Endothelial cell of umbilical vein (primary cell): ENCODE measurements at regions not wholly inside any gene's neighbourhood (a gene's known extent, or its start where the extent isn't known, plus 50 kb on each side); places are given as distances from the start of the nearest gene placed in this dataset.

Experiments used
- BruUV-seq: library from RNA; stranded (reverse); fragments of 400-500 nt; replicated peaks from 2 replicates; lab custom pipeline; 2021; lab: Mats Ljungman, UMichigan
- CTCF ChIA-PET: fragments of 300-600, 350-600 bp; sonication (Branson Sonifier 250); formaldehyde crosslinking; loops from one replicate; lab custom pipeline; 2021; ENCODE audit warnings: antibody characterized with exemption, inconsistent platforms; lab: Charles Lee
- POLR2A ChIA-PET: fragments of 300-600, 350-600 bp; sonication (Branson Sonifier 250); formaldehyde crosslinking; loops from one replicate; lab custom pipeline; 2021; ENCODE audit warnings: antibody characterized with exemption, inconsistent platforms; lab: Charles Lee
- DNase-seq: peaks from one replicate; pipeline ENCODE4 v3.0.0-alpha.2; 2011; ENCODE audit warnings: low read depth, low spot score
- FAIRE-seq: peaks from 2 replicates; lab custom pipeline; 2011; peaks lifted over from hg19 to GRCh38; lab: Jason Lieb, UNC
- H2AFZ ChIP-seq: 2 replicates; pipeline ENCODE4 v1.6.0; 2012; ENCODE audit warnings: low read depth, low read length, control low read depth, inconsistent platforms
- H3K27ac ChIP-seq: 2 replicates; pipeline ENCODE4 v1.5.1; 2011; ENCODE audit warnings: low read depth, mild to moderate bottlenecking, control low read depth, low read length, moderate library complexity; ENCODE audit not compliant: insufficient read depth
- H3K27me3 ChIP-seq, 2 experiments: 2 replicates each; pipeline versions ENCODE4 v1.6.0 to v1.6.1; 2011; ENCODE audit warnings: low read length in 2 of 2, mixed read lengths in 1 of 2; ENCODE audit not compliant: control insufficient read depth in 2 of 2, insufficient read depth in 2 of 2
- H3K36me3 ChIP-seq, 2 experiments: 2 replicates in 1 of 2; 3 replicates in 1 of 2; pipeline ENCODE4 v1.5.1; 2011; ENCODE audit warnings: low read length in 2 of 2, mild to moderate bottlenecking in 1 of 2, moderate library complexity in 1 of 2; ENCODE audit not compliant: control insufficient read depth in 2 of 2, insufficient read depth in 2 of 2; ENCODE audit errors: extremely low read depth in 1 of 2
- H3K4me1 ChIP-seq: 3 replicates; pipeline ENCODE4 v1.5.1; 2011; ENCODE audit warnings: mild to moderate bottlenecking, low read length; ENCODE audit not compliant: control insufficient read depth, insufficient read depth; ENCODE audit errors: extremely low read depth
- H3K4me2 ChIP-seq: 2 replicates; pipeline ENCODE4 v1.6.1; 2011; ENCODE audit warnings: low read length, control low read depth, mixed read lengths; ENCODE audit not compliant: insufficient read depth
- H3K4me3 ChIP-seq, 3 experiments: fragments of 200-600 bp in 1 of 3; sonication (generic), shearing (Covaris generic) in 1 of 3; replicated peaks in 1 of 3; 2 replicates each; pipeline ENCODE4 v1.5.1; 2011 to 2016; ENCODE audit warnings: control low read depth in 3 of 3, low read length in 3 of 3, mild to moderate bottlenecking in 2 of 3, inconsistent platforms in 1 of 3, low read depth in 1 of 3, moderate library complexity in 1 of 3; ENCODE audit not compliant: insufficient read depth in 1 of 3
- H3K79me2 ChIP-seq: 2 replicates; pipeline ENCODE4 v1.6.0; 2012; ENCODE audit warnings: low read length, inconsistent platforms; ENCODE audit not compliant: control insufficient read depth, insufficient read depth
- H3K9ac ChIP-seq: replicated peaks from 2 replicates; pipeline ENCODE3; 2011; ENCODE audit warnings: low read length, control low read depth; ENCODE audit not compliant: insufficient read depth; ENCODE audit errors: extremely low read depth
- H3K9me1 ChIP-seq: replicated peaks from 3 replicates; pipeline ENCODE4 v1.6.0; 2011; ENCODE audit warnings: mild to moderate bottlenecking, low read length; ENCODE audit not compliant: control insufficient read depth, insufficient read depth; ENCODE audit errors: extremely low read depth
- H3K9me3 ChIP-seq: replicated peaks from 2 replicates; pipeline ENCODE4 v1.5.1; 2012; ENCODE audit warnings: low read length, inconsistent platforms; ENCODE audit not compliant: control insufficient read depth, insufficient read depth
- H4K20me1 ChIP-seq: replicated peaks from 2 replicates; pipeline ENCODE3; 2011; ENCODE audit warnings: mild to moderate bottlenecking, low read length; ENCODE audit not compliant: control insufficient read depth, insufficient read depth; ENCODE audit errors: extremely low read depth
- EZH2 ChIP-seq: IDR thresholded peaks from 2 replicates; pipeline ENCODE4 v1.6.1; 2012; ENCODE audit warnings: borderline replicate concordance, low read depth, mild to moderate bottlenecking, moderate library complexity, low read length, inconsistent platforms; ENCODE audit not compliant: severe bottlenecking
- FOS ChIP-seq: IDR thresholded peaks from 2 replicates; pipeline ENCODE4 v1.6.1; 2011; ENCODE audit warnings: mild to moderate bottlenecking, low read length, moderate library complexity, borderline replicate concordance; ENCODE audit not compliant: insufficient read depth
- GATA2 ChIP-seq: IDR thresholded peaks from 2 replicates; pipeline ENCODE4 v1.7.0; 2011; ENCODE audit warnings: low read depth, mild to moderate bottlenecking, moderate library complexity, mixed read lengths, low read length; ENCODE audit not compliant: insufficient read length, insufficient read depth
- JUN ChIP-seq: IDR thresholded peaks from 2 replicates; pipeline ENCODE4 v1.6.1; 2011; ENCODE audit warnings: borderline replicate concordance, low read depth; ENCODE audit not compliant: insufficient read length, insufficient read depth
- MYC ChIP-seq: IDR thresholded peaks from one replicate; pipeline ENCODE4 v1.6.1; 2011; ENCODE audit warnings: mild to moderate bottlenecking, low read depth, low read length
- POLR2A ChIP-seq: IDR thresholded peaks from 2 replicates; pipeline ENCODE4 v1.6.1; 2012; ENCODE audit warnings: low read depth, mild to moderate bottlenecking, control low read depth, low read length
- POLR2AphosphoS5 ChIP-seq: IDR thresholded peaks from 2 replicates; pipeline ENCODE4 v1.6.1; 2012; ENCODE audit warnings: low read depth, mild to moderate bottlenecking, control low read depth, low read length, moderate library complexity; ENCODE audit not compliant: insufficient read depth
- dilution Hi-C: fragments of 300-500 bp; cut with MboI; formaldehyde crosslinking; loops from one replicate; pipeline ENCODE4 v1.15.0; 2019; ENCODE audit warnings: low sequenced_read_pairs; ENCODE audit not compliant: extremely low pct_ligation_motif_present
- intact Hi-C: fragments of 100-400 bp; cut with micrococcal nuclease; formaldehyde crosslinking; loops from one replicate; pipeline ENCODE4 v1.10.0; 2022
- TF ChIP-seq, protein P1 (sequence below), 2 donors: IDR thresholded peaks; 1 replicate in 1 of 2; 2 replicates in 1 of 2; pipeline ENCODE4 v1.5.1; 2011; ENCODE audit warnings: low read length in 2 of 2, mild to moderate bottlenecking in 2 of 2, moderate library complexity in 2 of 2, control low read depth in 1 of 2, inconsistent platforms in 1 of 2, low read depth in 1 of 2; ENCODE audit not compliant: insufficient read depth in 1 of 2; ENCODE audit errors: extremely low read depth in 1 of 2
- TF ChIP-seq, protein P2 (sequence below): IDR thresholded peaks from 2 replicates; pipeline ENCODE4 v1.6.1; 2011; ENCODE audit not compliant: insufficient read depth, insufficient read length

DNA sequence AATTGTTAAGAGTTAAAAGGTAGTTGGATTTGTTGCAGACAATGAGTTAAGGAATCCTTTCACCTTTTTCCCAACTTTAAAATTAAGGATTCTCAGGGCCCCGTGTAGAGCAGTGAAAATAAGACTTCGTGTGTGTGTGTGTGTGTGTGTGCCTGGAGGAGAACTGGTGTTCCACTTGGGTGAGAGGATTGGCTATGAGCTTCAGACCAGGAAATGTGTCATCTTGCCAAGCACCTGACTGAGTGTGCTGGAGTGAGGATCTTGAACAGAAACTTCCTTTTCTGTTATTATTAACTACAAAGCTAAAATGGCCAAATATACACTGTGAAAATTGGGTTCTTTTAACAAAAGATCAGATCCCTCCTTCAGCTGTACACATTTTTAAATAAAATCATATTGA lies 113.1 kb upstream of the VCX2 start:
- no peaks in the 10 kb centered on the region for H3K9me3 ChIP-seq
- H3K27me3 ChIP-seq = no peaks in the 10 kb centered on the region
- FAIRE-seq = no peak
- no TSS peak for BruUV-seq
- H3K9ac ChIP-seq = no peak overlapping the region
- H4K20me1 ChIP-seq = no peaks in the 10 kb centered on the region
- no peaks in the 10 kb centered on the region for H3K36me3 ChIP-seq
- POLR2A ChIA-PET = no interaction called here
- no peak overlapping the region for H3K4me2 ChIP-seq
- dilution Hi-C loops = no loop called here
- intact Hi-C loops = no loop called here
- CTCF ChIA-PET = no interaction called here
- no peak overlapping the region for H2AFZ ChIP-seq
- H3K4me3 ChIP-seq = no peak overlapping the region
- TF ChIP-seq, protein P1, sequence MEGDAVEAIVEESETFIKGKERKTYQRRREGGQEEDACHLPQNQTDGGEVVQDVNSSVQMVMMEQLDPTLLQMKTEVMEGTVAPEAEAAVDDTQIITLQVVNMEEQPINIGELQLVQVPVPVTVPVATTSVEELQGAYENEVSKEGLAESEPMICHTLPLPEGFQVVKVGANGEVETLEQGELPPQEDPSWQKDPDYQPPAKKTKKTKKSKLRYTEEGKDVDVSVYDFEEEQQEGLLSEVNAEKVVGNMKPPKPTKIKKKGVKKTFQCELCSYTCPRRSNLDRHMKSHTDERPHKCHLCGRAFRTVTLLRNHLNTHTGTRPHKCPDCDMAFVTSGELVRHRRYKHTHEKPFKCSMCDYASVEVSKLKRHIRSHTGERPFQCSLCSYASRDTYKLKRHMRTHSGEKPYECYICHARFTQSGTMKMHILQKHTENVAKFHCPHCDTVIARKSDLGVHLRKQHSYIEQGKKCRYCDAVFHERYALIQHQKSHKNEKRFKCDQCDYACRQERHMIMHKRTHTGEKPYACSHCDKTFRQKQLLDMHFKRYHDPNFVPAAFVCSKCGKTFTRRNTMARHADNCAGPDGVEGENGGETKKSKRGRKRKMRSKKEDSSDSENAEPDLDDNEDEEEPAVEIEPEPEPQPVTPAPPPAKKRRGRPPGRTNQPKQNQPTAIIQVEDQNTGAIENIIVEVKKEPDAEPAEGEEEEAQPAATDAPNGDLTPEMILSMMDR (IDR thresholded peaks at IDR 0.05; ENCODE audit: extremely low read depth in 1 of 2, insufficient read depth in 1 of 2, low read depth in 1 of 2, low read length in 2 of 2) = no peak
- TF ChIP-seq GATA2 (no peak), FOS (no peak), JUN (no peak), POLR2AphosphoS5 (no peak), POLR2A (no peak), EZH2 (no peak), MYC (no peak)
- TF ChIP-seq, protein P2, sequence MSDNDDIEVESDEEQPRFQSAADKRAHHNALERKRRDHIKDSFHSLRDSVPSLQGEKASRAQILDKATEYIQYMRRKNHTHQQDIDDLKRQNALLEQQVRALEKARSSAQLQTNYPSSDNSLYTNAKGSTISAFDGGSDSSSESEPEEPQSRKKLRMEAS = no peak
- H3K9me1 ChIP-seq = no peaks in the 10 kb centered on the region
- H3K79me2 ChIP-seq = no peaks in the 10 kb centered on the region
- no peak overlapping the region for H3K27ac ChIP-seq
- no peaks in the 10 kb centered on the region for H3K4me1 ChIP-seq
- peak; percentile 2 for DNase-seq
